ENCODE measurements at regions not wholly inside any gene's neighbourhood (a gene's known extent, or its start where the extent isn't known, plus 50 kb on each side); places are given as distances from the start of the nearest gene placed in this dataset.

GRCh38 chrX:129065895-129066294 lies 457.4 kb downstream of the SMARCA1 start:
- Mint-ChIP-seq H3K27ac (no peak overlapping the region), H3K27me3 (ENCODE audit: insufficient read depth, low read depth) (no peaks in the 10 kb centered on the region), H3K4me1 (no peaks in the 10 kb centered on the region), H3K9me3 (no peaks in the 10 kb centered on the region), H3K4me3 (no peak overlapping the region), H3K36me3 (no peaks in the 10 kb centered on the region)
- Histone ChIP-seq H3K27me3 (no peaks in the 10 kb centered on the region), H3K36me3 (no peaks in the 10 kb centered on the region), H3K4me2 (no peak overlapping the region), H3K9me3 (ENCODE audit: low read depth) (no peaks in the 10 kb centered on the region), H3K79me2 (ENCODE audit: low read depth) (no peaks in the 10 kb centered on the region), H3K27ac (no peak overlapping the region), H3K4me3 (no peak overlapping the region), H2AFZ (replicated peaks) (no peak overlapping the region), H3K4me1 (peaks cover 14% of the 10 kb centered on the region), H4K20me1 (ENCODE audit: low read depth) (no peaks in the 10 kb centered on the region), H3F3A (ENCODE audit: low read depth) (peaks cover 6% of the 10 kb centered on the region), H3K9ac (no peak overlapping the region)
- TF ChIP-seq EZH2 (IDR thresholded peaks at IDR 0.05): no peak
- DNase-seq (ENCODE audit: low spot score): no peak

DNA sequence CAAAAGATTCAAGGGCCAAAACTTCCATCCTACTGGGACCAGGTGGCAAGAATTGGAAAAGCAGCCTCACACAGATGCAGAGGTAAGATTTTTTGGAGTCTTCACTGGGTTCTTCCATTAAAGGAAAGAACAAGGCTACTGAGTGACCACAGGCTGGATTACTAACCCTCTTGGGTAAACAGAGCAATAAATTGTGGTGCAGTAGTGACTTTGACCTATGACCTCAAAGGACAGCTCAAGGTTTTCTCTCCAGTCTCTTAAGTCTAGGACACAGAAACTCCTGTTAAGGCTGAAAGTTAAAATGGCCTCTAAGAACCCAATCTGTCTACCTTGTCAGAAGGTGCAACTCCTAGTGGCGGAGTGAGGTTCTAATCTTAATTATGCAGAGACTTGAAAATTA lies 464.9 kb downstream of the SMARCA1 start:
- Histone ChIP-seq H3K79me2 (ENCODE audit: low read depth) (no peaks in the 10 kb centered on the region), H3K27ac (no peak overlapping the region), H3K4me2 (no peak overlapping the region), H3K9ac (no peak overlapping the region), H3K36me3 (peaks cover 4% of the 10 kb centered on the region), H3K4me3 (no peak overlapping the region), H3K27me3 (no peaks in the 10 kb centered on the region), H4K20me1 (ENCODE audit: low read depth) (no peaks in the 10 kb centered on the region), H3K9me3 (ENCODE audit: low read depth) (no peaks in the 10 kb centered on the region), H3F3A (ENCODE audit: low read depth) (peaks cover 14% of the 10 kb centered on the region), H2AFZ (replicated peaks) (no peak overlapping the region), H3K4me1 (no peaks in the 10 kb centered on the region)
- no peaks in the 10 kb centered on the region for H3K9me3 Mint-ChIP-seq
- H3K4me1 Mint-ChIP-seq: peaks cover 11% of the 10 kb centered on the region
- H3K27me3 Mint-ChIP-seq (ENCODE audit: insufficient read depth, low read depth): peaks cover 3% of the 10 kb centered on the region
- no peak for DNase-seq (ENCODE audit: low spot score)
- H3K4me3 Mint-ChIP-seq: no peak overlapping the region
- TF ChIP-seq, protein P1, sequence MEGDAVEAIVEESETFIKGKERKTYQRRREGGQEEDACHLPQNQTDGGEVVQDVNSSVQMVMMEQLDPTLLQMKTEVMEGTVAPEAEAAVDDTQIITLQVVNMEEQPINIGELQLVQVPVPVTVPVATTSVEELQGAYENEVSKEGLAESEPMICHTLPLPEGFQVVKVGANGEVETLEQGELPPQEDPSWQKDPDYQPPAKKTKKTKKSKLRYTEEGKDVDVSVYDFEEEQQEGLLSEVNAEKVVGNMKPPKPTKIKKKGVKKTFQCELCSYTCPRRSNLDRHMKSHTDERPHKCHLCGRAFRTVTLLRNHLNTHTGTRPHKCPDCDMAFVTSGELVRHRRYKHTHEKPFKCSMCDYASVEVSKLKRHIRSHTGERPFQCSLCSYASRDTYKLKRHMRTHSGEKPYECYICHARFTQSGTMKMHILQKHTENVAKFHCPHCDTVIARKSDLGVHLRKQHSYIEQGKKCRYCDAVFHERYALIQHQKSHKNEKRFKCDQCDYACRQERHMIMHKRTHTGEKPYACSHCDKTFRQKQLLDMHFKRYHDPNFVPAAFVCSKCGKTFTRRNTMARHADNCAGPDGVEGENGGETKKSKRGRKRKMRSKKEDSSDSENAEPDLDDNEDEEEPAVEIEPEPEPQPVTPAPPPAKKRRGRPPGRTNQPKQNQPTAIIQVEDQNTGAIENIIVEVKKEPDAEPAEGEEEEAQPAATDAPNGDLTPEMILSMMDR (IDR thresholded peaks at IDR 0.05): no peak
- no peak overlapping the region for H3K27ac Mint-ChIP-seq
- no peaks in the 10 kb centered on the region for H3K36me3 Mint-ChIP-seq

DNA sequence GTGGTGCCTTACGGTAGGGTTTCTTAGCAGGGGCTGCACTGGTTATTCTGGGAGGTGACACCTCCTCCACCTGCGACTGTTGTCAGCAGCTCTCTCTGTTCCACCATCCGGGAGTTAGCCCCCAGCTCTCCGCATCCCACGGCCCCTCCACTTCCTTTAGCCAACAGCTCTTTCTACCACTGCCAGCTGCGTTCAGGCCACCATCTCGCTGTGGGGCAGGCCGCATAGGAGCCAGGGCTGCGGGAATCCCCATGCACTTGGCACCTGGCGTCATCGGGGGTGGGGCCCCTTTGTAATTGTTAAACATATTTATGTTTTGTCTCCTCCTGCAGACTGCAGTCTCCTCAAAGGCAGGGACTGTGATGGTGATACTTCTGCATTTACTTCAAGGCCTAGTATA lies 480.2 kb downstream of the SMARCA1 start:
- Histone ChIP-seq H3K4me1 (no peaks in the 10 kb centered on the region), H3F3A (ENCODE audit: low read depth) (no peaks in the 10 kb centered on the region), H3K27ac (no peak overlapping the region), H3K9ac (no peak overlapping the region), H3K4me3 (no peak overlapping the region), H4K20me1 (ENCODE audit: low read depth) (no peaks in the 10 kb centered on the region), H3K79me2 (ENCODE audit: low read depth) (no peaks in the 10 kb centered on the region), H3K9me3 (ENCODE audit: low read depth) (no peaks in the 10 kb centered on the region), H3K4me2 (no peak overlapping the region), H3K27me3 (no peaks in the 10 kb centered on the region), H3K36me3 (no peaks in the 10 kb centered on the region), H2AFZ (replicated peaks) (no peak overlapping the region)
- H3K36me3 Mint-ChIP-seq: peaks cover 2% of the 10 kb centered on the region
- peaks cover 5% of the 10 kb centered on the region for H3K27me3 Mint-ChIP-seq (ENCODE audit: insufficient read depth, low read depth)
- DNase-seq (ENCODE audit: low spot score): no peak
- TF ChIP-seq EZH2 (IDR thresholded peaks at IDR 0.05): no peak
- no peak for TF ChIP-seq EZH2phosphoT487 (IDR thresholded peaks at IDR 0.05)
- peaks cover 8% of the 10 kb centered on the region for H3K9me3 Mint-ChIP-seq
- no peak overlapping the region for H3K4me3 Mint-ChIP-seq
- no peaks in the 10 kb centered on the region for H3K4me1 Mint-ChIP-seq
- no peak overlapping the region for H3K27ac Mint-ChIP-seq

GRCh38 chrX:129041319-129041718 lies 482.0 kb downstream of the SMARCA1 start:
- Mint-ChIP-seq H3K27me3 (ENCODE audit: insufficient read depth, low read depth) (peaks cover 5% of the 10 kb centered on the region), H3K9me3 (peaks cover 8% of the 10 kb centered on the region), H3K4me3 (no peak overlapping the region), H3K36me3 (peaks cover 2% of the 10 kb centered on the region), H3K27ac (no peak overlapping the region), H3K4me1 (peaks cover 5% of the 10 kb centered on the region)
- H3K4me2 ChIP-seq: no peak overlapping the region
- no peak overlapping the region for H3K27ac ChIP-seq
- no peak overlapping the region for H2AFZ ChIP-seq (replicated peaks)
- H3F3A ChIP-seq (ENCODE audit: low read depth): no peaks in the 10 kb centered on the region
- no peaks in the 10 kb centered on the region for H3K79me2 ChIP-seq (ENCODE audit: low read depth)
- no peaks in the 10 kb centered on the region for H3K36me3 ChIP-seq
- H3K4me3 ChIP-seq: no peak overlapping the region
- H3K27me3 ChIP-seq: no peaks in the 10 kb centered on the region
- H3K4me1 ChIP-seq: no peaks in the 10 kb centered on the region
- H3K9ac ChIP-seq: no peak overlapping the region
- no peaks in the 10 kb centered on the region for H3K9me3 ChIP-seq (ENCODE audit: low read depth)
- no peaks in the 10 kb centered on the region for H4K20me1 ChIP-seq (ENCODE audit: low read depth)
- no peak for DNase-seq (ENCODE audit: low spot score)
- TF ChIP-seq EZH2 (IDR thresholded peaks at IDR 0.05) (no peak), EZH2phosphoT487 (IDR thresholded peaks at IDR 0.05) (no peak)
- TF ChIP-seq, protein P1 (IDR thresholded peaks at IDR 0.05): no peak
